Caco-2 (cell line): ENCODE measurements at regions not wholly inside any gene's neighbourhood (a gene's known extent, or its start where the extent isn't known, plus 50 kb on each side); places are given as distances from the start of the nearest gene placed in this dataset.

Experiments
- BruUV-seq: library from RNA; stranded (reverse); fragments of 400-500 nt; replicated peaks from 2 replicates; lab custom pipeline; 2021; lab: Mats Ljungman, UMichigan
- CTCF ChIA-PET: fragments of 300-600 bp; sonication (Branson Sonifier 250); formaldehyde crosslinking; loops from one replicate; lab custom pipeline; 2022; ENCODE audit warnings: antibody characterized with exemption; lab: Charles Lee
- POLR2A ChIA-PET: fragments of 300-600 bp; sonication (Branson Sonifier 250); formaldehyde crosslinking; loops from one replicate; lab custom pipeline; 2022; ENCODE audit warnings: antibody characterized with exemption; lab: Charles Lee
- DNase-seq, 2 experiments: peaks; one replicate each; pipeline versions ENCODE4 v3.0.0 to v3.0.0-alpha.2; 2020 to 2022
- H3K27me3 ChIP-seq: replicated peaks from 2 replicates; pipeline ENCODE4 v1.6.0; 2011; ENCODE audit warnings: low read length; ENCODE audit not compliant: control insufficient read depth, insufficient read depth
- H3K36me3 ChIP-seq: 2 replicates; pipeline ENCODE4 v1.5.1; 2011; ENCODE audit warnings: low read length; ENCODE audit not compliant: control insufficient read depth, insufficient read depth
- H3K4me1 ChIP-seq: fragments of 250-450 bp; sonication (Bioruptor Pico); 2 replicates; pipeline ENCODE4 v1.5.1; 2020; ENCODE audit warnings: mild to moderate bottlenecking
- H3K4me3 ChIP-seq: 2 replicates; pipeline ENCODE4 v1.5.1; 2011; ENCODE audit warnings: low read depth, mild to moderate bottlenecking, control low read depth, low read length
- H3K9me3 ChIP-seq: fragments of 250-450 bp; sonication (Bioruptor Pico); 2 replicates; pipeline ENCODE4 v1.5.1; 2020; ENCODE audit warnings: mild to moderate bottlenecking, moderate library complexity
- H3K27ac Mint-ChIP-seq: one replicate; pipeline ENCODE4 v1.8.0; 2022; ENCODE audit warnings: mixed read lengths; ENCODE audit not compliant: unreplicated experiment
- H3K27me3 Mint-ChIP-seq: one replicate; pipeline ENCODE4 v1.8.0; 2022; ENCODE audit warnings: mixed read lengths; ENCODE audit not compliant: insufficient read depth, unreplicated experiment
- H3K36me3 Mint-ChIP-seq: one replicate; pipeline ENCODE4 v1.8.0; 2022; ENCODE audit warnings: mild to moderate bottlenecking, mixed read lengths; ENCODE audit not compliant: insufficient read depth, unreplicated experiment
- H3K4me1 Mint-ChIP-seq: one replicate; pipeline ENCODE4 v1.8.0; 2022; ENCODE audit warnings: low read depth, mixed read lengths; ENCODE audit not compliant: unreplicated experiment
- H3K4me3 Mint-ChIP-seq: one replicate; pipeline ENCODE4 v1.8.0; 2022; ENCODE audit warnings: mild to moderate bottlenecking, moderate library complexity, mixed read lengths; ENCODE audit not compliant: unreplicated experiment
- H3K9me3 Mint-ChIP-seq: one replicate; pipeline ENCODE4 v1.8.0; 2022; ENCODE audit warnings: mixed read lengths; ENCODE audit not compliant: unreplicated experiment
- intact Hi-C: fragments of 100-400 bp; cut with micrococcal nuclease; formaldehyde crosslinking; loops from one replicate; pipeline ENCODE4 v1.10.0; 2022; ENCODE audit not compliant: unreplicated experiment
- TF ChIP-seq, protein P1 (sequence below), 2 experiments: fragments of 200-600 bp in 1 of 2; IDR thresholded peaks; 1 replicate in 1 of 2; 2 replicates in 1 of 2; pipeline versions ENCODE4 v1.5.1 to v1.8.0; 2011 to 2022; ENCODE audit warnings: antibody characterized with exemption in 1 of 2, control low read depth in 1 of 2, inconsistent platforms in 1 of 2, low read depth in 1 of 2, low read length in 1 of 2, mild to moderate bottlenecking in 1 of 2, moderate library complexity in 1 of 2; ENCODE audit not compliant: insufficient read depth in 1 of 2, severe bottlenecking in 1 of 2, unreplicated experiment in 1 of 2

DNA sequence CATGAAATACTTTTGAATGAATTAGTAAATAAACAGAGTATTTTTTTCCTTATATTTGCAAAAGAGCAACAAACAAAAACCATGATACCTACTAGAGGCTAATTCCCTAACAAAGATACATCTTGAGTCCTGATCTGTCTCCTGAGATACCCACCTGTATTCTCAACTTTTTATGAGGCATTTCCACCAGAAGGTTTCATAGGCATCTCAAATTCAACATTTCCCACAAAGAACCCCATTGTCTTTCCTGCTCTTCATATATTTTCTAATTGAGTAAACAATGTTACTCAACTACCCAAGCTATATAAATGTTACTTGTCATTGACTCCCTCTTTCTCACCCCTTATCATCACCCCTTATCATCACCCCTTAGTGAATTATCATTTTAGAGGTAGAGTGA, 119.4 kb upstream of the RAI14 start:
- no TSS peak for BruUV-seq

DNA sequence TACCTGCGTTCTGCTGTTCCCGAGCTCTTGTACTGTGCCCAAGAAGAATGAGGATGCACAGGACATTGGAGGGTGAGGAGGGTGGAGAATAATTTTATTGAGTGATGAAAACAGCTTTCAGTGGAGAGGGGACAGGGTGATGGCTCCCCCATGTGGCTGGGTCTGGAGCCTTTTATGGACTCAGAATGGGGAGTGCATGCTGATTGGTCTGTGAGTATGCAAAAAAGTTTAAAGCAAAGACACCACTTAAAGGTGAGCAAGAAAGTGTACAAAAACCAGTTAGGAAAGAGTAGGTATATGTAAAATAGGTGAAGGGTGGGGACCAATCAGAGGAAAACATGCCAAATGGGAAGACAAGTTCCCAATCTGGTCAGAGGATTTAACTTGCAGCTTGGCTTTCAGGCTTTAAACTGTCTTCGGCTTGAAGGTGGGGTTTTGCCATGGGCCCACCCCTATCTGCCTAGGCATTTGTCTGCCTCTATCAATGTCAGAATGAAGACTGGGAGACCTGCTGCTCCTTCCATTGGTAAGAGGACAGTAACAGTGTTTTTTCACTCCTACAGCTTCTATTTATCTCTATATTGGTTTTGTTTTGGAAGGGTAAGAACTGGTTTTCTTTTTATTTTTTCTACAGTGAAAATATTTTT, 118.0 kb upstream of the RAI14 start:
- intact Hi-C loops: loop anchor here (1.0 kb wide), 1 partner anchor 52 kb away; no protein-coding TSS in a partner anchor
- no TSS peak for BruUV-seq
- ChIA-PET CTCF (no interaction called here), POLR2A (no interaction called here)
- H3K9me3 Mint-ChIP-seq: peaks cover 9% of the 10 kb centered on the region
- H3K27me3 Mint-ChIP-seq: no peaks in the 10 kb centered on the region
- H3K36me3 Mint-ChIP-seq: no peaks in the 10 kb centered on the region
- 0 out of 2 replicates have a peak, but pooled peaks cover 4% of the 10 kb centered on the region for H3K4me1 ChIP-seq
- H3K36me3 ChIP-seq: no peaks in the 10 kb centered on the region
- H3K9me3 ChIP-seq: peaks cover 6% of the 10 kb centered on the region; the same call in 1 of the 2 replicates
- H3K4me1 Mint-ChIP-seq: no peaks in the 10 kb centered on the region
- no peaks in the 10 kb centered on the region for H3K27me3 ChIP-seq
- peak in 1 of 2 experiments; percentile 36 for DNase-seq
- H3K27ac Mint-ChIP-seq: no peak overlapping the region
- no peak overlapping the region for H3K4me3 ChIP-seq
- TF ChIP-seq, protein P1, sequence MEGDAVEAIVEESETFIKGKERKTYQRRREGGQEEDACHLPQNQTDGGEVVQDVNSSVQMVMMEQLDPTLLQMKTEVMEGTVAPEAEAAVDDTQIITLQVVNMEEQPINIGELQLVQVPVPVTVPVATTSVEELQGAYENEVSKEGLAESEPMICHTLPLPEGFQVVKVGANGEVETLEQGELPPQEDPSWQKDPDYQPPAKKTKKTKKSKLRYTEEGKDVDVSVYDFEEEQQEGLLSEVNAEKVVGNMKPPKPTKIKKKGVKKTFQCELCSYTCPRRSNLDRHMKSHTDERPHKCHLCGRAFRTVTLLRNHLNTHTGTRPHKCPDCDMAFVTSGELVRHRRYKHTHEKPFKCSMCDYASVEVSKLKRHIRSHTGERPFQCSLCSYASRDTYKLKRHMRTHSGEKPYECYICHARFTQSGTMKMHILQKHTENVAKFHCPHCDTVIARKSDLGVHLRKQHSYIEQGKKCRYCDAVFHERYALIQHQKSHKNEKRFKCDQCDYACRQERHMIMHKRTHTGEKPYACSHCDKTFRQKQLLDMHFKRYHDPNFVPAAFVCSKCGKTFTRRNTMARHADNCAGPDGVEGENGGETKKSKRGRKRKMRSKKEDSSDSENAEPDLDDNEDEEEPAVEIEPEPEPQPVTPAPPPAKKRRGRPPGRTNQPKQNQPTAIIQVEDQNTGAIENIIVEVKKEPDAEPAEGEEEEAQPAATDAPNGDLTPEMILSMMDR (IDR thresholded peaks at IDR 0.05; ENCODE audit: insufficient read depth in 1 of 2, low read depth in 1 of 2, low read length in 1 of 2, severe bottlenecking in 1 of 2, unreplicated experiment in 1 of 2): no peak
- no peak overlapping the region for H3K4me3 Mint-ChIP-seq

More for the DNA sequence above, 119.4 kb upstream of the RAI14 start:
- ChIA-PET POLR2A (no interaction called here), CTCF (no interaction called here)
- peaks cover under 1% of the 10 kb centered on the region; the same call in 1 of the 2 replicates for H3K9me3 ChIP-seq
- H3K4me1 ChIP-seq: 0 out of 2 replicates have a peak, but pooled peaks cover 4% of the 10 kb centered on the region
- no peaks in the 10 kb centered on the region for H3K27me3 ChIP-seq
- H3K4me3 ChIP-seq: no peak overlapping the region
- TF ChIP-seq, protein P1 (IDR thresholded peaks at IDR 0.05; ENCODE audit: insufficient read depth in 1 of 2, low read depth in 1 of 2, low read length in 1 of 2, severe bottlenecking in 1 of 2, unreplicated experiment in 1 of 2): no peak
- DNase-seq: no peak
- no peak overlapping the region for H3K4me3 Mint-ChIP-seq
- no peaks in the 10 kb centered on the region for H3K27me3 Mint-ChIP-seq
- no peaks in the 10 kb centered on the region for H3K9me3 Mint-ChIP-seq
- H3K36me3 ChIP-seq: no peaks in the 10 kb centered on the region
- no peaks in the 10 kb centered on the region for H3K4me1 Mint-ChIP-seq
- intact Hi-C loops: no loop called here
- no peak overlapping the region for H3K27ac Mint-ChIP-seq
- no peaks in the 10 kb centered on the region for H3K36me3 Mint-ChIP-seq

DNA sequence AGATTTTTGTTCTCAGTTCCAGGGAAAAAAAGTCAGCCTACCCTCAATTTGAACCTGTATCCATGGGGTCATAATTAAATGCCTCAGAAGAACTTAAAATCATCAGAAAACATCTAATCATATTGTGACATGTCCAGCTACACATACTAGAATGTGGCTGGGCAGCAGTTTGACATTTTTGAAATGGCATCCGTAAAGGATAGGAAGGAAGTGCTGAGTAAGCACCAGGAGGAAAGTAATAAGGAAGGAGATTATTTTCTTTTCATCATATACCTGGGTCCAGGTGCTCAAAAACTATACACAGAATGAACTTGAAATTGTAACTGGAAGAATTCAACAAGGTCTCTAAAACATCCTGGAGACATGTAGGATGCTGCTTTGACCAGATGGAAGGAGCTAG, 116.9 kb upstream of the RAI14 start:
- TF ChIP-seq, protein P1 (IDR thresholded peaks at IDR 0.05; ENCODE audit: insufficient read depth in 1 of 2, low read depth in 1 of 2, low read length in 1 of 2, severe bottlenecking in 1 of 2, unreplicated experiment in 1 of 2): no peak
- Histone ChIP-seq H3K9me3 (peaks cover 7% of the 10 kb centered on the region; the same call in 1 of the 2 replicates), H3K36me3 (no peaks in the 10 kb centered on the region), H3K27me3 (no peaks in the 10 kb centered on the region), H3K4me1 (0 out of 2 replicates have a peak, but pooled peaks cover 4% of the 10 kb centered on the region), H3K4me3 (no peak overlapping the region)
- Mint-ChIP-seq H3K9me3 (peaks cover 19% of the 10 kb centered on the region), H3K27ac (no peak overlapping the region), H3K36me3 (no peaks in the 10 kb centered on the region), H3K4me3 (no peak overlapping the region), H3K27me3 (no peaks in the 10 kb centered on the region), H3K4me1 (no peaks in the 10 kb centered on the region)
- DNase-seq: no peak
- CTCF ChIA-PET: no interaction called here
- intact Hi-C loops: no loop called here
- BruUV-seq: no TSS peak
- POLR2A ChIA-PET: no interaction called here
